SH-SY5Y (cell line): ENCODE measurements at regions not wholly inside any gene's neighbourhood (a gene's known extent, or its start where the extent isn't known, plus 50 kb on each side); places are given as distances from the start of the nearest gene placed in this dataset.

ENCODE experiments used
- GATA2 ChIP-seq: IDR thresholded peaks from 2 replicates; pipeline ENCODE4 v1.6.1; 2011; ENCODE audit warnings: mild to moderate bottlenecking, low read depth, low read length
- GATA3 ChIP-seq: IDR thresholded peaks from 2 replicates; pipeline ENCODE4 v1.6.1; 2011; ENCODE audit warnings: low read depth, mild to moderate bottlenecking, low read length, moderate library complexity

- TF ChIP-seq GATA2 = no peak
- TF ChIP-seq GATA3 = no peak
Observed at GRCh38 chr4:97404876-97405523, 738.3 kb downstream of the STPG2 start.
